Prostate gland (tissue), 2 donors: ENCODE measurements at regions not wholly inside any gene's neighbourhood (a gene's known extent, or its start where the extent isn't known, plus 50 kb on each side); places are given as distances from the start of the nearest gene placed in this dataset.

Experiments
- POLR2A ChIP-seq: fragments of 450-650 bp; IDR thresholded peaks from one replicate; pipeline ENCODE4 v1.6.1; 2016; ENCODE audit warnings: antibody characterized with exemption, mild to moderate bottlenecking
- TF ChIP-seq, protein P1 (sequence below), 4 experiments: fragments of 200-600 bp in 2 of 4; fragments of 450-650 bp in 2 of 4; sonication (generic) in 2 of 4; IDR thresholded peaks; 1 replicate in 3 of 4; 2 replicates in 1 of 4; pipeline ENCODE4 v1.5.1; 2016 to 2019; ENCODE audit warnings: antibody characterized with exemption in 4 of 4, mild to moderate bottlenecking in 2 of 4, moderate library complexity in 2 of 4

DNA sequence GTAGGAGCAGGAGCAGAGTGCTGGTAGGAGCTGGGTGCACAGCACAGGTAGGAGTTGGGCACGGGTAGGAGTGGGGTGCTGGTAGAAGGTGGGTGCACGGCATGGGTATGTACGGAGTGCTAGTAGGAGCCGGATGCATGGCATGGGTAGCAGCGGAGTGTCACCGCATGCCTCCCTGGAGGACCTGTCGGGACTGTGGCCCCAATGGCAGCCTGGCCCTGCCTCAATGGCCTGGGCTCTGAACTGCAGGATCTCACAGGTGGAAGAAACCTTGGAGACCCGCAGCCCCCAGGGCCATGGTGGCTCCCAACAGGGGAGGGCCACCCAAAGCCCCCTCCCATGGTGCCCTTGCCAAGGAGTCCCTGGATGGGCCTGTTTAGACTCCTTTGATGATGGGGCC is 1146.0 kb downstream of the UQCRFS1 start:
- TF ChIP-seq, protein P1, sequence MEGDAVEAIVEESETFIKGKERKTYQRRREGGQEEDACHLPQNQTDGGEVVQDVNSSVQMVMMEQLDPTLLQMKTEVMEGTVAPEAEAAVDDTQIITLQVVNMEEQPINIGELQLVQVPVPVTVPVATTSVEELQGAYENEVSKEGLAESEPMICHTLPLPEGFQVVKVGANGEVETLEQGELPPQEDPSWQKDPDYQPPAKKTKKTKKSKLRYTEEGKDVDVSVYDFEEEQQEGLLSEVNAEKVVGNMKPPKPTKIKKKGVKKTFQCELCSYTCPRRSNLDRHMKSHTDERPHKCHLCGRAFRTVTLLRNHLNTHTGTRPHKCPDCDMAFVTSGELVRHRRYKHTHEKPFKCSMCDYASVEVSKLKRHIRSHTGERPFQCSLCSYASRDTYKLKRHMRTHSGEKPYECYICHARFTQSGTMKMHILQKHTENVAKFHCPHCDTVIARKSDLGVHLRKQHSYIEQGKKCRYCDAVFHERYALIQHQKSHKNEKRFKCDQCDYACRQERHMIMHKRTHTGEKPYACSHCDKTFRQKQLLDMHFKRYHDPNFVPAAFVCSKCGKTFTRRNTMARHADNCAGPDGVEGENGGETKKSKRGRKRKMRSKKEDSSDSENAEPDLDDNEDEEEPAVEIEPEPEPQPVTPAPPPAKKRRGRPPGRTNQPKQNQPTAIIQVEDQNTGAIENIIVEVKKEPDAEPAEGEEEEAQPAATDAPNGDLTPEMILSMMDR (IDR thresholded peaks at IDR 0.05): no peak
- TF ChIP-seq POLR2A: no peak
